ENCODE measurements at regions not wholly inside any gene's neighbourhood (a gene's known extent, or its start where the extent isn't known, plus 50 kb on each side); places are given as distances from the start of the nearest gene placed in this dataset.

GRCh38 chr11:104246590-104246989 is 82.6 kb upstream of the PDGFD start:
- TF ChIP-seq POLR2A (IDR thresholded peaks at IDR 0.05; ENCODE audit: low read length) (no peak), GATA1 (IDR thresholded peaks at IDR 0.05; ENCODE audit: low read depth, low read length) (no peak)
